Kidney (tissue), 13 donors: ENCODE measurements at regions not wholly inside any gene's neighbourhood (a gene's known extent, or its start where the extent isn't known, plus 50 kb on each side); places are given as distances from the start of the nearest gene placed in this dataset.

Source experiments
- DNase-seq, 5 donors: peaks; one replicate each; pipeline ENCODE4 v3.0.0-alpha.2; 2013 to 2020
- FAIRE-seq: peaks from 2 replicates; lab custom pipeline; 2012; peaks lifted over from hg19 to GRCh38; lab: Jason Lieb, UNC
- H3K27ac ChIP-seq, 2 donors: one replicate each; pipeline ENCODE4 v1.7.0; 2013; ENCODE audit warnings: low read depth in 2 of 2, low read length in 2 of 2, inconsistent platforms in 1 of 2
- H3K27me3 ChIP-seq: one replicate; pipeline ENCODE4 v1.7.1; 2013; ENCODE audit warnings: low read length, inconsistent platforms; ENCODE audit not compliant: control insufficient read depth, insufficient read depth
- H3K36me3 ChIP-seq, 3 donors: one replicate each; pipeline versions ENCODE4 v1.7.0 to v1.7.1; 2013; ENCODE audit warnings: low read length in 3 of 3, control low read depth in 1 of 3, inconsistent platforms in 1 of 3; ENCODE audit not compliant: insufficient read depth in 3 of 3, control insufficient read depth in 2 of 3
- H3K4me1 ChIP-seq, 3 donors: one replicate each; pipeline versions ENCODE4 v1.7.0 to v1.7.1; 2013; ENCODE audit warnings: low read length in 3 of 3, inconsistent platforms in 1 of 3, low read depth in 1 of 3; ENCODE audit not compliant: control insufficient read depth in 2 of 3, insufficient read depth in 2 of 3
- H3K4me3 ChIP-seq, 3 donors: one replicate each; pipeline versions ENCODE4 v1.7.0 to v1.8.1; 2013; ENCODE audit warnings: low read length in 3 of 3, control low read depth in 1 of 3, inconsistent platforms in 1 of 3
- H3K9ac ChIP-seq, 3 donors: one replicate each; pipeline versions ENCODE4 v1.7.0 to v1.7.1; 2013; ENCODE audit warnings: low read length in 3 of 3, control low read depth in 1 of 3, inconsistent platforms in 1 of 3
- H3K9me3 ChIP-seq, 3 donors: one replicate each; pipeline versions ENCODE4 v1.7.0 to v1.7.1; 2013; ENCODE audit warnings: low read length in 3 of 3, control low read depth in 1 of 3, inconsistent platforms in 1 of 3; ENCODE audit not compliant: control insufficient read depth in 2 of 3, insufficient read depth in 1 of 3
- CTCF ChIP-seq: IDR thresholded peaks from 3 replicates; pipeline ENCODE4 v1.5.1; 2012; ENCODE audit warnings: mild to moderate bottlenecking, moderate library complexity, borderline replicate concordance; ENCODE audit not compliant: insufficient read depth; ENCODE audit errors: extremely low read depth
- intact Hi-C: fragments of 100-400 bp; cut with DNase I; formaldehyde crosslinking; loops from one replicate; pipeline ENCODE4 v1.11.1; 2022
- donor health status: control.
- donor health status: control.
- donor health status: control.
- donor health status: control.
- donor health status: control.
- donor health status: DM: yes; HTN: yes; CAD: no.
- donor health status: Normal renal cell carcinoma (clear cell type).

GRCh38 chr9:80493258-80493657, 921.5 kb downstream of the TLE4 start:
- Histone ChIP-seq H3K9ac (no peak overlapping the region), H3K27me3 (no peaks in the 10 kb centered on the region), H3K27ac (no peak overlapping the region), H3K4me1 (no peaks in the 10 kb centered on the region), H3K9me3 (peaks cover 0 to 3% (median 0%) of the 10 kb centered on the region in 3 donors), H3K36me3 (no peaks in the 10 kb centered on the region), H3K4me3 (no peak overlapping the region)
- no peak for DNase-seq
- intact Hi-C loops: no loop called here
- TF ChIP-seq CTCF: no peak
- no peak for FAIRE-seq

GRCh38 chr9:80492221-80492620, 920.5 kb downstream of the TLE4 start:
- no peak for TF ChIP-seq CTCF
- Histone ChIP-seq H3K4me3 (no peak overlapping the region), H3K9ac (no peak overlapping the region), H3K36me3 (no peaks in the 10 kb centered on the region), H3K4me1 (no peaks in the 10 kb centered on the region), H3K27ac (no peak overlapping the region), H3K27me3 (no peaks in the 10 kb centered on the region), H3K9me3 (peaks cover 0 to 3% (median 0%) of the 10 kb centered on the region in 3 donors)
- FAIRE-seq (no peak), DNase-seq (peak in 1 of 5 donors; percentile 9)
- intact Hi-C loops: no loop called here

- no peak for DNase-seq
- Histone ChIP-seq H3K9ac (no peak overlapping the region), H3K4me1 (no peaks in the 10 kb centered on the region), H3K36me3 (no peaks in the 10 kb centered on the region), H3K27ac (no peak overlapping the region), H3K27me3 (no peaks in the 10 kb centered on the region), H3K9me3 (peaks cover 0 to 3% (median 0%) of the 10 kb centered on the region in 3 donors), H3K4me3 (no peak overlapping the region)
- FAIRE-seq: no peak
- no peak for TF ChIP-seq CTCF
- intact Hi-C loops: no loop called here
These were observed 919.4 kb downstream of the TLE4 start for GRCh38 chr9:80491086-80491696.

- Histone ChIP-seq H3K9ac (no peak overlapping the region), H3K9me3 (no peaks in the 10 kb centered on the region), H3K4me1 (no peaks in the 10 kb centered on the region), H3K36me3 (no peaks in the 10 kb centered on the region), H3K27me3 (no peaks in the 10 kb centered on the region), H3K4me3 (no peak overlapping the region), H3K27ac (no peak overlapping the region)
- no peak for DNase-seq
- intact Hi-C loops: no loop called here
- no peak for FAIRE-seq
- TF ChIP-seq CTCF: no peak
These were observed 917.6 kb downstream of the TLE4 start for GRCh38 chr9:80489329-80489728.
